Right lobe of liver (tissue), 4 donors: ENCODE measurements at regions not wholly inside any gene's neighbourhood (a gene's known extent, or its start where the extent isn't known, plus 50 kb on each side); places are given as distances from the start of the nearest gene placed in this dataset.

Experiments used
- POLR2A ChIP-seq: fragments of 450-650 bp; IDR thresholded peaks from one replicate; pipeline ENCODE4 v1.6.1; 2017; ENCODE audit warnings: antibody characterized with exemption, mild to moderate bottlenecking
- TF ChIP-seq, protein P1 (sequence below), 4 donors: fragments of 200-600 bp in 3 of 4; fragments of 450-650 bp in 1 of 4; IDR thresholded peaks; one replicate each; pipeline versions ENCODE4 v1.5.1 to v1.8.0; 2016 to 2022; ENCODE audit warnings: antibody characterized with exemption in 4 of 4, mild to moderate bottlenecking in 2 of 4
- donor health status: DM: no; HTN: no; CAD: no.
- donor health status: DM: no; HTN: no; CAD: no.
- donor health status: DM: no; HTN: yes; CAD: no.

DNA sequence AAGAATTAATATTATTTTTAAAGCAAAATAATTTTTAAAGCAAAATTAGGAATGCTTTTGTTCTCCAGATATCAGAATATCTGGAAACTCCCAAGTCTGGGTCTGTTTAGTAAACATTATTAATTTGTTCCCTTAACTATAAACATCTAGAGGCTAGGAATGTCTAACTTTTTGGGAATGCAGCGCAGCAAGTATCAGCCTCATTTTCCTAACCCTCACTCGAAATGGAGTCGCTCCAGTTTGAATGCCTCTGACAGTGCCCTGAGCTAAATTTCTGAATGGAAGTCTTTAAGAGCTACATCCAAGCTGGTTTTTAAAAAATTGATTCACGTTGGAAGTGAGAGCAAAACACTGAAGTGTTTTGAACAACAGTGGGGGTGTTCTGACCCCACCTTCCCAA, 74.4 kb upstream of the WNT7A start:
- TF ChIP-seq, protein P1, sequence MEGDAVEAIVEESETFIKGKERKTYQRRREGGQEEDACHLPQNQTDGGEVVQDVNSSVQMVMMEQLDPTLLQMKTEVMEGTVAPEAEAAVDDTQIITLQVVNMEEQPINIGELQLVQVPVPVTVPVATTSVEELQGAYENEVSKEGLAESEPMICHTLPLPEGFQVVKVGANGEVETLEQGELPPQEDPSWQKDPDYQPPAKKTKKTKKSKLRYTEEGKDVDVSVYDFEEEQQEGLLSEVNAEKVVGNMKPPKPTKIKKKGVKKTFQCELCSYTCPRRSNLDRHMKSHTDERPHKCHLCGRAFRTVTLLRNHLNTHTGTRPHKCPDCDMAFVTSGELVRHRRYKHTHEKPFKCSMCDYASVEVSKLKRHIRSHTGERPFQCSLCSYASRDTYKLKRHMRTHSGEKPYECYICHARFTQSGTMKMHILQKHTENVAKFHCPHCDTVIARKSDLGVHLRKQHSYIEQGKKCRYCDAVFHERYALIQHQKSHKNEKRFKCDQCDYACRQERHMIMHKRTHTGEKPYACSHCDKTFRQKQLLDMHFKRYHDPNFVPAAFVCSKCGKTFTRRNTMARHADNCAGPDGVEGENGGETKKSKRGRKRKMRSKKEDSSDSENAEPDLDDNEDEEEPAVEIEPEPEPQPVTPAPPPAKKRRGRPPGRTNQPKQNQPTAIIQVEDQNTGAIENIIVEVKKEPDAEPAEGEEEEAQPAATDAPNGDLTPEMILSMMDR (IDR thresholded peaks at IDR 0.05): no peak
- no peak for TF ChIP-seq POLR2A
